HepG2 (cell line): ENCODE measurements at regions not wholly inside any gene's neighbourhood (a gene's known extent, or its start where the extent isn't known, plus 50 kb on each side); places are given as distances from the start of the nearest gene placed in this dataset.

Experiments
- AKAP8 ChIP-seq: sonication (generic); formaldehyde crosslinking; IDR thresholded peaks from 2 replicates; pipeline ENCODE4 v1.5.1; 2020; ENCODE audit warnings: mild to moderate bottlenecking, missing genetic modification reagents
- ASH2L ChIP-seq: fragments of 300-600, 200-600 bp; sonication (generic); IDR thresholded peaks from 2 replicates; pipeline ENCODE4 v1.7.0; 2017; ENCODE audit warnings: low read depth, mild to moderate bottlenecking, moderate library complexity, mixed read lengths, low read length; ENCODE audit not compliant: insufficient read length
- CEBPG ChIP-seq: IDR thresholded peaks from 2 replicates; pipeline ENCODE4 v1.6.1; 2016
- MEF2D ChIP-seq: sonication (generic); formaldehyde crosslinking; IDR thresholded peaks from 2 replicates; pipeline ENCODE4 v1.5.1; 2020; ENCODE audit warnings: mild to moderate bottlenecking, missing genetic modification reagents
- NFATC3 ChIP-seq: sonication (generic); formaldehyde crosslinking; IDR thresholded peaks from 2 replicates; pipeline ENCODE4 v1.5.1; 2020; ENCODE audit warnings: mild to moderate bottlenecking, missing genetic modification reagents
- NR1H2 ChIP-seq: sonication (generic); formaldehyde crosslinking; IDR thresholded peaks from 2 replicates; pipeline ENCODE4 v1.8.1; 2022; ENCODE audit warnings: low read depth, missing genetic modification reagents, borderline replicate concordance
- PHB2 ChIP-seq: fragments of 450-650 bp; IDR thresholded peaks from 2 replicates; pipeline ENCODE4 v1.6.1; 2018; ENCODE audit not compliant: partially characterized antibody
- PITX1 ChIP-seq: sonication (generic); formaldehyde crosslinking; IDR thresholded peaks from 2 replicates; pipeline ENCODE4 v1.5.1; 2020; ENCODE audit warnings: mild to moderate bottlenecking, missing genetic modification reagents
- RBFOX2 ChIP-seq: fragments of 200-400 bp; formaldehyde crosslinking; IDR thresholded peaks from 2 replicates; pipeline ENCODE4 v1.6.1; 2017; ENCODE audit warnings: low read depth, mild to moderate bottlenecking, low read length
- RXRA ChIP-seq: sonication (generic); formaldehyde crosslinking; IDR thresholded peaks from 2 replicates; pipeline ENCODE4 v1.5.1; 2020; ENCODE audit warnings: missing genetic modification reagents
- SP2 ChIP-seq: sonication (generic); formaldehyde crosslinking; IDR thresholded peaks from 2 replicates; pipeline ENCODE4 v1.5.1; 2020; ENCODE audit warnings: mild to moderate bottlenecking, missing genetic modification reagents
- TBX3 ChIP-seq: fragments of 450-650 bp; IDR thresholded peaks from 2 replicates; pipeline ENCODE4 v1.6.1; 2017; ENCODE audit warnings: antibody characterized with exemption, mild to moderate bottlenecking, inconsistent platforms, borderline replicate concordance
- ZEB1 ChIP-seq: IDR thresholded peaks from 2 replicates; pipeline ENCODE4 v1.6.1; 2012; ENCODE audit warnings: mild to moderate bottlenecking, low read depth, inconsistent platforms; ENCODE audit not compliant: insufficient replicate concordance
- ZFX ChIP-seq: sonication (generic); formaldehyde crosslinking; IDR thresholded peaks from 2 replicates; pipeline ENCODE4 v1.4.0; 2020; ENCODE audit warnings: mild to moderate bottlenecking, low read depth, missing genetic modification reagents, moderate library complexity
- ZKSCAN1 ChIP-seq: fragments of 150-350 bp; IDR thresholded peaks from 2 replicates; pipeline ENCODE4 v1.6.1; 2014; ENCODE audit warnings: low read length
- ZNF230 ChIP-seq: sonication (generic); formaldehyde crosslinking; IDR thresholded peaks from 2 replicates; pipeline ENCODE4 v1.4.0; 2020; ENCODE audit warnings: mild to moderate bottlenecking, missing genetic modification reagents
- ZNF282 ChIP-seq: fragments of 450-650 bp; IDR thresholded peaks from 2 replicates; pipeline ENCODE4 v1.6.1; 2018; ENCODE audit not compliant: partially characterized antibody
- ZNF468 ChIP-seq: sonication (generic); formaldehyde crosslinking; IDR thresholded peaks from 2 replicates; pipeline ENCODE4 v1.8.0; 2022; ENCODE audit warnings: mild to moderate bottlenecking, moderate library complexity, missing genetic modification reagents
- ZNF569 ChIP-seq: sonication (generic); formaldehyde crosslinking; IDR thresholded peaks from 2 replicates; pipeline ENCODE4 v1.5.0; 2020; ENCODE audit warnings: mild to moderate bottlenecking, missing genetic modification reagents, moderate library complexity, borderline replicate concordance
- ZNF747 ChIP-seq: sonication (generic); formaldehyde crosslinking; IDR thresholded peaks from 2 replicates; pipeline ENCODE4 v1.8.1; 2023; ENCODE audit warnings: missing genetic modification reagents, mild to moderate bottlenecking, borderline replicate concordance
- TF ChIP-seq, protein P1 (sequence below): sonication (generic); formaldehyde crosslinking; IDR thresholded peaks from 2 replicates; pipeline ENCODE4 v1.5.0; 2020; ENCODE audit warnings: missing genetic modification reagents
- TF ChIP-seq, protein P2 (sequence below): IDR thresholded peaks from 2 replicates; pipeline ENCODE4 v1.6.1; 2016; ENCODE audit warnings: low read depth, borderline replicate concordance
- TF ChIP-seq, protein P3 (sequence below): fragments of 450-650 bp; IDR thresholded peaks from 2 replicates; pipeline ENCODE4 v1.6.1; 2017; ENCODE audit warnings: mild to moderate bottlenecking
- TF ChIP-seq, protein P4 (sequence below): sonication (generic); formaldehyde crosslinking; IDR thresholded peaks from 2 replicates; pipeline ENCODE4 v1.8.0; 2022; ENCODE audit warnings: mild to moderate bottlenecking, missing genetic modification reagents, borderline replicate concordance
- TF ChIP-seq, protein P5 (sequence below): sonication (generic); formaldehyde crosslinking; IDR thresholded peaks from 2 replicates; pipeline ENCODE4 v1.5.0; 2020; ENCODE audit warnings: missing genetic modification reagents

DNA sequence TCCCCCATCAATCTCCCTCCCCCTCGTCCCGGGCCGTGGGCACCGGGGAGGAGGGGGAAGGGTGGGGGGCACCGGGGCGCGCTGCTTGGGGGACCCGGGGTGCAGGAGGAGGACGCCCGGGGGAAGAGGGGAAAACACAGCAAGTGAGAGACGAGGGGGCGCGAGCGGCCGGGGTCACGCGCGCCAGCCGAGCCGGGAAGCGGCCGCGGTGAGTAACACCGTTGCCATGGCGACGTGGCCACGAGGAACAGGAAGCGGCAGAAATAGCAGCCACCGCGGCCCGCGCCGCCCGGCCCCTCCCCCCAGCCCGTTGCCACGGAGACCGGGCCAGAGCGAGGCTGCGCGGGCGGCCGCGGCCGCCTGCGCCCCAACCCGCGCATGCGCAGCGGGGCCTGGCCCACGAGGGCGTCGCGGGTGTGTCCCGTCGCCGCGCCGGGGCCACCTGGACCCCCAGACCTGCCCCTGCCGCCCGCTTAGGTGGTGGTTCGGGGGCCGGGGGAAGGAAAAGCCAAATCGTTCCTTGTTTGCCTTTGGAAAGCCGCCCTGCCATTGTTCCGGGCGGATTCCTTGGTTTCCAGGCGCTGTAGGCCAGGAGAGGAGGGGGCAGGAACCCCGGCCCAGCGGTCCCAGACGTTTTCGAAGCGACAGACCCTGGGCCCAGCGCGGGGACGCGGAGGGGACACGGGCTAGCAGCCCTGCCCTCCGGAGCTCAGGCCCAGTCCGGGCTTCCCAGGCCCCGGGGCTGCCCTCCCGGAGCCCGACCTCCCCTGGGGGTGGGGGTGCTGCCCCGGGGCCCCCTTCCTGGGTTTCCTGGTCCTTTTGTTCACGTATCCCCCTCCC lies 207.1 kb downstream of the C9orf50 start (continued):
- TF ChIP-seq RBFOX2, result peak; percentile 86
- TF ChIP-seq, protein P1, sequence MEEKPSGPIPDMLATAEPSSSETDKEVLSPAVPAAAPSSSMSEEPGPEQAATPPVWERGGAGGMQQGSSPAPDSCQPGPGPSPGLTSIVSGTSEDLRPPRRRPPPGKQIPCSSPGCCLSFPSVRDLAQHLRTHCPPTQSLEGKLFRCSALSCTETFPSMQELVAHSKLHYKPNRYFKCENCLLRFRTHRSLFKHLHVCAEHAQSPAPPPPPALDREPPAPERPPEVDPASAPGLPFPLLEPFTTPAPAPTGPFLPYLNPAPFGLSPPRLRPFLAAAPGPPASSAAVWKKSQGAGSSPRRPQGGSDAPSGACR (CRISPR knock-in tag), result no peak
- no peak for TF ChIP-seq ZEB1
- no peak for TF ChIP-seq ZKSCAN1
- TF ChIP-seq, protein P2, sequence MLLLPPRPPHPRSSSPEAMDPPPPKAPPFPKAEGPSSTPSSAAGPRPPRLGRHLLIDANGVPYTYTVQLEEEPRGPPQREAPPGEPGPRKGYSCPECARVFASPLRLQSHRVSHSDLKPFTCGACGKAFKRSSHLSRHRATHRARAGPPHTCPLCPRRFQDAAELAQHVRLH (CRISPR knock-in tag), result no peak
- no peak for TF ChIP-seq TBX3
- TF ChIP-seq, protein P3, sequence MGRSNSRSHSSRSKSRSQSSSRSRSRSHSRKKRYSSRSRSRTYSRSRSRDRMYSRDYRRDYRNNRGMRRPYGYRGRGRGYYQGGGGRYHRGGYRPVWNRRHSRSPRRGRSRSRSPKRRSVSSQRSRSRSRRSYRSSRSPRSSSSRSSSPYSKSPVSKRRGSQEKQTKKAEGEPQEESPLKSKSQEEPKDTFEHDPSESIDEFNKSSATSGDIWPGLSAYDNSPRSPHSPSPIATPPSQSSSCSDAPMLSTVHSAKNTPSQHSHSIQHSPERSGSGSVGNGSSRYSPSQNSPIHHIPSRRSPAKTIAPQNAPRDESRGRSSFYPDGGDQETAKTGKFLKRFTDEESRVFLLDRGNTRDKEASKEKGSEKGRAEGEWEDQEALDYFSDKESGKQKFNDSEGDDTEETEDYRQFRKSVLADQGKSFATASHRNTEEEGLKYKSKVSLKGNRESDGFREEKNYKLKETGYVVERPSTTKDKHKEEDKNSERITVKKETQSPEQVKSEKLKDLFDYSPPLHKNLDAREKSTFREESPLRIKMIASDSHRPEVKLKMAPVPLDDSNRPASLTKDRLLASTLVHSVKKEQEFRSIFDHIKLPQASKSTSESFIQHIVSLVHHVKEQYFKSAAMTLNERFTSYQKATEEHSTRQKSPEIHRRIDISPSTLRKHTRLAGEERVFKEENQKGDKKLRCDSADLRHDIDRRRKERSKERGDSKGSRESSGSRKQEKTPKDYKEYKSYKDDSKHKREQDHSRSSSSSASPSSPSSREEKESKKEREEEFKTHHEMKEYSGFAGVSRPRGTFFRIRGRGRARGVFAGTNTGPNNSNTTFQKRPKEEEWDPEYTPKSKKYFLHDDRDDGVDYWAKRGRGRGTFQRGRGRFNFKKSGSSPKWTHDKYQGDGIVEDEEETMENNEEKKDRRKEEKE, result no peak
- no peak for TF ChIP-seq ZNF230 (CRISPR knock-in tag)
- TF ChIP-seq RXRA (CRISPR knock-in tag), result no peak; the same call in 1 of the 2 replicates
- no peak for TF ChIP-seq ZNF468 (CRISPR knock-in tag)
- TF ChIP-seq, protein P4, sequence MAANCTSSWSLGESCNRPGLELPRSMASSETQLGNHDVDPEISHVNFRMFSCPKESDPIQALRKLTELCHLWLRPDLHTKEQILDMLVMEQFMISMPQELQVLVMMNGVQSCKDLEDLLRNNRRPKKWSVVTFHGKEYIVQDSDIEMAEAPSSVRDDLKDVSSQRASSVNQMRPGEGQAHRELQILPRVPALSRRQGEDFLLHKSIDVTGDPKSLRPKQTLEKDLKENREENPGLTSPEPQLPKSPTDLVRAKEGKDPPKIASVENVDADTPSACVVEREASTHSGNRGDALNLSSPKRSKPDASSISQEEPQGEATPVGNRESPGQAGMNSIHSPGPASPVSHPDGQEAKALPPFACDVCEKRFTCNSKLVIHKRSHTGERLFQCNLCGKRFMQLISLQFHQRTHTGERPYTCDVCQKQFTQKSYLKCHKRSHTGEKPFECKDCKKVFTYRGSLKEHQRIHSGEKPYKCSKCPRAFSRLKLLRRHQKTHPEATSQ (CRISPR knock-in tag), result no peak
- TF ChIP-seq SP2, result no peak
- TF ChIP-seq ZNF282, result no peak
- no peak for TF ChIP-seq CEBPG (CRISPR knock-in tag)
- no peak for TF ChIP-seq PITX1 (CRISPR knock-in tag)
- no peak for TF ChIP-seq PHB2
- TF ChIP-seq ASH2L, result no peak
- peak; percentile 73 for TF ChIP-seq ZFX (CRISPR knock-in tag)
- no peak for TF ChIP-seq AKAP8 (CRISPR knock-in tag)
- TF ChIP-seq MEF2D, result no peak
- no peak for TF ChIP-seq NR1H2 (CRISPR knock-in tag)
- no peak for TF ChIP-seq ZNF747 (CRISPR knock-in tag)
- TF ChIP-seq NFATC3 (CRISPR knock-in tag), result no peak
- TF ChIP-seq, protein P5, sequence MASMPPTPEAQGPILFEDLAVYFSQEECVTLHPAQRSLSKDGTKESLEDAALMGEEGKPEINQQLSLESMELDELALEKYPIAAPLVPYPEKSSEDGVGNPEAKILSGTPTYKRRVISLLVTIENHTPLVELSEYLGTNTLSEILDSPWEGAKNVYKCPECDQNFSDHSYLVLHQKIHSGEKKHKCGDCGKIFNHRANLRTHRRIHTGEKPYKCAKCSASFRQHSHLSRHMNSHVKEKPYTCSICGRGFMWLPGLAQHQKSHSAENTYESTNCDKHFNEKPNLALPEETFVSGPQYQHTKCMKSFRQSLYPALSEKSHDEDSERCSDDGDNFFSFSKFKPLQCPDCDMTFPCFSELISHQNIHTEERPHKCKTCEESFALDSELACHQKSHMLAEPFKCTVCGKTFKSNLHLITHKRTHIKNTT (CRISPR knock-in tag), result no peak
- TF ChIP-seq ZNF569 (CRISPR knock-in tag), result no peak
